DMS114 treated with DMSO at 0.1 percent for 48 hours (cell line): ENCODE measurements at regions not wholly inside any gene's neighbourhood (a gene's known extent, or its start where the extent isn't known, plus 50 kb on each side); places are given as distances from the start of the nearest gene placed in this dataset.
"Not testable (repeated sequence)": the region's sequence is repeated elsewhere in the genome, so short reads cannot be mapped to it uniquely, and the experiment has no call there.

Experiments
- DNase-seq: peaks from one replicate; lab custom pipeline; 2025; ENCODE audit not compliant: unreplicated experiment; lab: John Stamatoyannopoulos, UW

DNA sequence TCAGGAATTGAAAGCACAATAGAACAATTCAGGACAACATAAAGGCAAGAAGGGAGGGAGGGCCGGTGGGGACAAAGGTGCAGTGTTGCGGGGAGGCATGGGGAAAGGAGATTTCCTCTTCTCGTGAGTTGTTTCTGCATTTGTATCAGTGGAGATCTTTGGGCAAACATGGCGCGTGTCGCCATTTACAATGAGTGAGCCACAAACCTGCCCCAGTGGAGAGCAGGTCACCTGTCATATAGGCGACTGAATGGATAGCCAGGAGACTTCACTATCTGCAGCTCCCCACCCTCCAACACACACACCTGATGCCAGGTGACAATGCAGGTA, 87.7 kb upstream of the SLC45A1 start:
- DNase-seq = no peak

- DNase-seq = no peak
Observed at GRCh38 chr1:8228253-8228652, 89.7 kb upstream of the SLC45A1 start.

DNA sequence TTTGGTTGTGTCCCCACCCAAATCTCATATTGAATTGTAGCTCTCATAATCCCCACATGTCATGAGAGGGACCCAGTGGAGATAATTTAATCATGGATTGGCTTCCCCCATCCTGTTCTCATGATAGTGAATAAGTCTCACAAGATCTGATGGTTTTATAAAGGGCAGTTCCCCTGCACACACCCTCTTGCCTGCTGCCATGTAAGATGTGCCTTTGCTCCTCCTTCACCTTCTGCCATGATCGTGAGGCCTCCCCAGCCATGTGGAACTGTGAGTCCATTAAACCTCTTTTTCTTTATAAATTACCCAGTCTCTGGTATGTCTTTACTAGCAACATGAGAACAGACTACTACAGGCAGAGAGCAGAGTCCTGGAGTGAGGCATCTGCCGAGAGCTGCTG, 90.2 kb upstream of the SLC45A1 start:
- DNase-seq = not testable (repeated sequence)

DNA sequence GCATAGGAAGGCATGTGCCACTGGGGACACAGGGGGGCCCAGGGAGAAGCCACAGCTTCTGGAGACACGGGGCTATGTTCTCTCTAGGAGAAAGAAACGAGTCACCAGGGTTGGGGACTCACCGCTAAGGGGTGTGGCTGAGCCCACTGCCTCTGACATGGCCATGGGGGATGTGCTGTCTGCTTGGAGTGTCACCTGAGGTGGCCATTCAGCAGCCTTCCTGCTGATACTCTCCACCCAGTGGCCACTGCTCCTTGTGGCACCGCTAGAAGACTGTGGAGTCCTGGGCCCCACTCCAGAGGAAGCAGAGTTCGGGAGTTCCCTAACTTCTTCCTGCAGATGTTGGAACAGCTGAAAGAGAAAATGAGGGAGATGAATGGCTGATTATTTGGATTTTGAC, 91.2 kb upstream of the SLC45A1 start:
- DNase-seq = no peak

GRCh38 chr1:8226024-8226423, 91.9 kb upstream of the SLC45A1 start:
- DNase-seq = not testable (repeated sequence)

GRCh38 chr1:8223526-8223925, 94.4 kb upstream of the SLC45A1 start:
- no peak for DNase-seq

GRCh38 chr1:8222789-8223188, 95.1 kb upstream of the SLC45A1 start:
- no peak for DNase-seq

- no peak for DNase-seq
Observed at GRCh38 chr1:8219530-8219929, 98.4 kb upstream of the SLC45A1 start.

DNA sequence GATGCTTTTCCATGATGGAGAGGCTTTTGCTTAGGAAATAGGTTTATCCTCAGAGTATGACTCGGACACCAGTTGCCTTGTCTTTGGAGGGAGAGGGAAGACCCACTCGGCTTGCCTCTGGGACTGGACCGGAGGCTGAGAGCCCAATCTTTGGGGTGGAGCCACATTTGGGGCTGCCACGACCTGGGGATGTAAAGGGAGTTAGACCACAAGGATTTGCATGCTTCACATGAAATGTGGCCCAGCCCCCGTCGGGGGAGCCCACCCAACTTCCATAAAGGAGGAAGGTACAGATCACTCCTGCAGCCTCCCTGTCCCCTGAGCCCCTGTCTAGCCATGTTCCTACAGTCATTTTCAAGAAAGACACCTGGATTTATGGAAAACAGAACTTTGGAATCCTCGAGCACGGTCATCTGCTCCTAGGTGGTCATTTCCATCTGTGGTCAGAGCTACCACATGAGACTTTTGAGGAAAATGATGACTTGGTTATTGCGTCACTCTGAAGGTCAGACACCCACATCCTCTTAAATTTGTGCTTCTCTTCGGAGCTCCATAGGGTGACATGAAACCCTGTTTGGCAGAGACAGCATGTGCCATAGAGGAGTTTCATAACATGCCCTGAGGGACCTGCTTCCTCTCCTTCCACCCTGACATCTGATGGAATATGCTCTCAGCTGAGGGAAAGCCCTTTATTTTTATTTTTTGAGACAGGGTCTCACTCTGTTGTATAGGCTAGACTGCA, 99.4 kb upstream of the SLC45A1 start:
- DNase-seq = no peak

- DNase-seq = no peak
Observed at GRCh38 chr1:8217809-8218208, 100.1 kb upstream of the SLC45A1 start.

DNA sequence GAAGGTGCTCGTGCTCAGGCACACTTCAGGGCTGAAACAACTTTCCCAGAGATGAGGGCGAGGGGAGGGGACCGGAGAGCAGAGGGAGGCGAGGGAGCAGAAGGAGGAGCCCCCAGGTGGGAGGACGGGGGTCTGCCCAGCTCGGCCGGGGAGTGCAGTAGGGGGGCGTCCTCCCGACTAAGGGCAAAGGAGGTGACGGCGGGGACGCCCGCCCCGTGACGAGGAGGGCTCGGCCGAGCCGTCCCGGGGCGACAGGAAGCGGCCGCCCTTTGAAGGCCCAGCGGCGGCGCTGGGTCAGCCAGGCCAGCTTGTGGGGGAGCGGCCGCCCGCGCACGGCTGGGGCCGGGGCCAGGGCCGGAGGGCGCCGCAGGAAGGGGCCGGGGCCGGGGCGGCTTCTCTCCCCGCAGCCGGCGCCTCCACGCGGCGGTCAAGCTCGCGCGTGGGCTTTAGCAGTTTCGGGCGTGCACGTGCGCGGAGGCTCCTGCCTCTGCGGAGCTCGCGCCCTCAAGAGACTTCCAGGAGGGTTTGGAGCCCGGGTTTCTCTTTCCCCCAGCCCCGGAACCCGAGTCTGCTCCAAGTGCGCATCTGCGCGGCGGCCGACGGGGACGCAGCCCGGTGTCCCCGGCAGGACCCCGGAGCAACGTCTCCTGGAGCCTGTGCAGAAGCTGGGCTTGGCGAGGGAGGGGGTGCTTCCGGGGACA, 100.8 kb upstream of the SLC45A1 start:
- no peak for DNase-seq

GRCh38 chr1:8216005-8216404, 101.9 kb upstream of the SLC45A1 start:
- no peak for DNase-seq

- DNase-seq = no peak
Observed at GRCh38 chr1:8214501-8215173, 103.3 kb upstream of the SLC45A1 start.

DNA sequence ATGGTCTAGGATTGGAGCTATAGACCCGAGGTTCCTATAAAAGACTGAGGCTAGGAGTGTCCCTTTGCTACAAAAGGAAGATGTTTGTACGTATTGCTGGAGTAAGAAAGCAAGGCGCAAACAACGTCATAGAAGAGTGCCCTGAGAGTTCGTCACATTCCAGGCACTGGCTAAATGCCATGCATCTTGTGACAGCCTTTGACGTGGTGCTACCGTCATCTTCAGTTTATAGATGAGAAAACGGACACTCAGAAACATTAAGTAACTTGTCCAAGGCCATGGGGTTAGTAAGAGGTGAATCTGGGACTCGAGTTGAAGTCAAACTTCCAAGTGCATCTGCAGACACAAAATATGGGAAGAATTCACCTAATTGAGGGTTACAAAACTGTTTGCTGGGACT, 104.2 kb upstream of the SLC45A1 start:
- DNase-seq = no peak

- no peak for DNase-seq
Observed at GRCh38 chr1:8213136-8213535, 104.8 kb upstream of the SLC45A1 start.

- no peak for DNase-seq
Observed at GRCh38 chr1:8212580-8213031, 105.3 kb upstream of the SLC45A1 start.

GRCh38 chr1:8211883-8212579, 105.9 kb upstream of the SLC45A1 start:
- no peak for DNase-seq

GRCh38 chr1:8211251-8211882, 106.5 kb upstream of the SLC45A1 start:
- no peak for DNase-seq

DNA sequence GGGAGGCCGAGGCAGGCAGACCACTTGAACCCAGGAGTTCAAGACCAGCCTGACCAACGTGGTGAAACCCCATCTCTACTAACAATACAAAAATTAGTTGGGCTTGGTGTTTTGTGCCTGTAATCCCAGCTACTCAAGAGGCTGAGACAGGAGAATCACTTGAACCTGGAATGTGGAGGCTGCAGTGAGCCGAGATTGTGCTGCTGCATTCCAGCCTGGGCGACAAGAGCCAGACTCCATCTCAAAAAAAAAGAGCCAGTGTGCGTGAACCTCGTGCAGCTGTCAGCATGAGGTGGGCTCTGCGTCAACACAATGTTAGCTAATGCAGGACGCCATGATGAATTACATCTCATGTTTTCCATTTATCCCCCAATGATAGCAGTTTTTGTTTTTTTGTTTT, 110.7 kb upstream of the SLC45A1 start:
- no peak for DNase-seq

- no peak for DNase-seq
Observed at GRCh38 chr1:8206391-8206790, 111.5 kb upstream of the SLC45A1 start.

GRCh38 chr1:8205771-8206170, 112.1 kb upstream of the SLC45A1 start:
- no peak for DNase-seq
